KBM-7 (cell line): ENCODE measurements at regions not wholly inside any gene's neighbourhood (a gene's known extent, or its start where the extent isn't known, plus 50 kb on each side); places are given as distances from the start of the nearest gene placed in this dataset.

Experiments used
- DNase-seq: peaks from one replicate; pipeline ENCODE4 v3.0.0-alpha.2; 2015
- in situ Hi-C: fragments of 300-500 bp; cut with MboI; formaldehyde crosslinking; loops from 2 replicates; pipeline ENCODE4 v1.14.3; 2020; ENCODE audit warnings: low sequenced_read_pairs, low pct_unique_long_range_greater_than_20kb, mixed read lengths

DNA sequence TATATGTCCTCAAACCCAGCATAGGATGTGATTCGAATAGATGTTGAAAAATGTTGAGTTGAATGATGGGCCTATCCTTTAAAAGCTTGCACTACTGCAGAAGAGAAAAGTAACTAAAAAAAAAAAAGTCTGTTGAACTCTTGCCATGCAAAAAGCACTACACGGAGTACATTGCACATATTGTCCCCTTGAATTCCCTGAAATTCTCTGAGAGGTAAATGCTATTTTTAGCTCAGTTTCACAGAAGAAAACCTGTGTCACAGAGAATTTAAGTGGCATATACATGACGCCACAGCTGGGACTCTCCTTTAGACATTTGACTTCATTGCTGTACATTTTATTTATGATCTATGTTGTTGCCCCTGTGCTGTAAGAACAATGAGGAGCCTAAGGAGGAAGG is 583.8 kb downstream of the SOX6 start:
- in situ Hi-C loops: no loop called here
- no peak for DNase-seq

DNA sequence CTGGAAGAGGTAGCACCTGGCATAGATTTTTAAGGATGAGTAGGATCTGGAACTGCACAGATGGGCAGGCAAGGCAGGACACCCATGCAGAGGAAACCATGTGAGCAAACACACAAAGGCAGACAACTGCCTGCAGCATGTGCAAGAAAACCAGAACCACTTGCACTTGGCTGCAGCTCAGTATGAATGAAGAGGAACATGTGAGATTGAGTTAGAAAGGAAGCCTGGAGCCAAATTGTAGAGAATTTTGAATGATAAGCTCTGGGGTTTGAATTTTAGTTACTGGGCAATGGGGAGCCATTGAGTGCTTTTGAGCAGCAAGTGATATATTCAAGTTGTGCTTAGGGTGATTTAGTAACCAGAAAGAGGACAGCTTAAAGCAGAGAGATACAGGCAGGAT is 583.4 kb downstream of the SOX6 start:
- in situ Hi-C loops: no loop called here
- DNase-seq: no peak

DNA sequence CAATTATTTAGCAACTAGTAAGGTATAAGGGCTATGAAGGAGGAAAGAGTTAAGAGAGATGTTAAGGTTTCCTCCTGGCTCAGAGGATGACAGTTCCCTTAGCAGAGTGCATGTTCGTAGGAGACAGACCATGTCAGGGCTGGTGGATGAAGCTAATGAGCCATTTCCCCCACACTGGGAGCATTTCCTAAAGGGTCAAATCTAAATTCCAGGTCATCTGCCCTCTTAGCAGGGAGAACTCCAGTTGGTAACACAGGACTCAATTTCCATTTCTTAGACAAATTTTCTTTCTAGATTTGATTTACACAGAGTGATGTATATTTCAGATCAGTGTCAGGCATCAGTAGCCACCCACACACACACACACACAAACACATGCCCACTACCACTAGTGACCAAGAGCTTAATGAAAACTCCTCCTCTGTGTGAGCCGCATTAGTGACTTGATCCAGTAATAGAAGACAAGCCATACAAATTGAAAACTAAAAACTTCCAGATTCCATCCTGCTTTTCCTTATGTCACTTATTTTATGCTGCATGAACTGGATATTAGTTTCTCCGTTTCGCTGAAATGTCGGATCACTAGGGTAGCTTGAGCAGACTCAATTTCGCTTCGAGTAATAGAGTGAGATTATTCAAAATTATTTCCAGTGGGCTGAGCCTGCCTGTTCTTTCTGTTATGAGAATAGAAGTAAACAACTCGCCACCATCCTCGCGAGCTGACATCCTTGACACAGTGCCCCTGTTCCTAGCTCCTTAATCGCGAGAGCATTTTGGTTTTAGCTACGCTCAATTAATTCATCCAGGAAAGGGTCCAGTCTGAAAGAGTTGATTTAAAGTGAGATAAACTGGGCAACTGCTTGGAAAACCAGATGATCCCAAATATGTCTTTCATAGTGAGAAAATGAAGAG is 582.6 kb downstream of the SOX6 start:
- DNase-seq: no peak
- in situ Hi-C loops: no loop called here

DNA sequence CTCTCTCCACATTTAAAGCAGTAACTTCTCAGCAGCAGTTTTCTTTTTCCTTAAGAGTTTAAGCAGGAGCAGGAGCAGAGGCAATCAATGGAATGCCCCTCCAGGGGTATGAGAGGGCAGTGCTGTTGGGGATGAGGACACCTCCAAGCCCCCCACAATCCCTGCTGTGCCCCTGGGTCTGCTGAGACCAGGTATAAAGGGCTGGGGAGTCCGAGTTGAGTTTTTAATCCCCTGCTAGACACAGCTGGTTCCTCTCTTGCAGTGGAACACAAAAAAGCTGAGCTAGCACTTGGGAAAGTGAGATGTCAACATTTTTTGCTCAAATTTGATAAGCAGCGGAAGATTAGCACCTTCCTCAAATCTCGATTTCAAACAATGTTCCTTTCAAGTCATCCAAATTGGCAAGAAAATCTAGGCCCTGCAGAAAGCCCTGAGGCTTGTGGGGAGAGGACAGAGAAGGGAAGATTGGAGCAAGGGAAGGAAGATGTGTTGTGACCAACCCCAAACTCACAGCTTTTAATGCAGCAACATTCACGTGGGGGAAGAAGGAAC is 581.9 kb downstream of the SOX6 start:
- no peak for DNase-seq
- in situ Hi-C loops: no loop called here

DNA sequence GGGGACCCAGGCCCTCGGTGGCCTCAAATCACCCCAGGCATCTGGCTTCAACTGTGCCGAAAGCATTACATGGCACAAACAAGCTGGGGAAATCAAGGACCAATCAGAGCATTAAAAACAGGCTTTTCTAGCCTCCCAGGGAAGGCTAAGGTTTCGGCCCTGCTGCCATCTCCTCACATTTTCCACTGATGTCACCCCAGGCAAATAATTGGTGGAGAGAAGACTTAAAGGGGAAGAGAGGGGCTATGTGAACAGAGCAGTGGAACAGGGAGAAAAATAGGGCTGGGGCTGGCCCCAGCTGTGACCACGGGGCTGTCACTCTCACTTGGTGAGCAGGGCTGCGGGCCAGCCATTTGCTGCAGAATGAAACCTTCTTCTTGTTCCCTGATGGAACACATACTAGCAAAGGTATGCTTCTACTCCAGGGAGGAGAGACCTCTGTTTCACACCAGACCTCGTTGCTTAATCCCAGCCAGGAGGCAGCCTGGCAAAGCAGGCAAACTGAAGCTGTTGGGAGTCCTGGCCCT is 581.3 kb downstream of the SOX6 start:
- in situ Hi-C loops: no loop called here
- DNase-seq: no peak

DNA sequence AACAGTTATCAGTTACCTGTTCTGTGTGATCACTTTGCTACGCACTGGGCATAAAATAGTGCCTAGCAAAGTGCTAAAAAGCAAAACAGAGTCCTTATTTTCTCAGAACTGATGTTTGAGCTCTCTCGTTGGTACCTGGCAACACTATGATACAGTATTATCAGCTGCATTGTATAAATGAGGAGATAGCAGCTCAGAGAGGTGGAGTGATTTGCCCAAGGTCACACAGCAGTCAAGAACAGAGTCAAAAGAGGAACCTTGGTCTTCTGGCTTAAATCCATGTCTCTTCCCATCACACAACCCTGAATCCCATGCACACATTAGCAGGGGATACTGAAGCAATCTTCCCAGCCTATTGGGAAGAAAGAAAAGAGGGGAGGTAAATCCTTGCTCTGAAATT is 580.5 kb downstream of the SOX6 start:
- in situ Hi-C loops: no loop called here
- no peak for DNase-seq

DNA sequence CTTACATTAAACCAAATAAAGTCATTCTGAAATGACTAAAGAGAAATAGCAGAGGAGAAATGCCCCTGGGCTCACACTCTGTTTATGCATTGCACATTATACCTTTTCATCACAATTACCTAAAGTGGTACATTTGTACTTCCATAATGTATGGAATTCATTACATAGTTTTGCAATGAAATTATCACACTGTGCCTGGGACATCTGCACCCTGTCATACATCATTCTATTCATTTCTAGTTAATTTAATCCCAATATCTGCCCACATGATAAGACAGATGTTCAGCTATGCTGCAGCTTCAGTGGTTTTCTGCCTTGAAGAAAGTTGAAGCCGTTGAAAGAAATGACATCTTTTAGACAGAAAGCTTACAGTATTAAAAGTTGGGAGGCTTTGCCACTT is 580.0 kb downstream of the SOX6 start:
- in situ Hi-C loops: no loop called here
- DNase-seq: no peak

DNA sequence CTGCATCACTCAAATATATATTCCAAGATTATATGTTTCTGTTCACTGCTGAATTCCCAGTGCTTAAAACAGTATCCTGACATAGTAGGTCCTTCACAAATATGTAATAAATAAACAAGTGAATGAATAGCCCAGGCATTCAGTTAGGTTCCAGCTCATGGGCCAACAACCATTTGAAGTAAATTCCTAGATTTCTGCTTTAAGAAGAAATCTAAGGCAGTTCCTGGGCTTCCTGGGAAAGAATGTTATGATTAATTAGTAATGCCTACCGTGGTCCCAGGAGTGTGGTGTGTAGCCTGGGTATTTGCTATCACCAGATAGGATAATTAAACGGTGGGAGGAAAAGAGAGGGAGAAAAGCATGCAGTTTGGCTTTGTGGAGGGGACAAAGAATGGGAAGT is 576.8 kb downstream of the SOX6 start:
- no peak for DNase-seq
- in situ Hi-C loops: no loop called here

DNA sequence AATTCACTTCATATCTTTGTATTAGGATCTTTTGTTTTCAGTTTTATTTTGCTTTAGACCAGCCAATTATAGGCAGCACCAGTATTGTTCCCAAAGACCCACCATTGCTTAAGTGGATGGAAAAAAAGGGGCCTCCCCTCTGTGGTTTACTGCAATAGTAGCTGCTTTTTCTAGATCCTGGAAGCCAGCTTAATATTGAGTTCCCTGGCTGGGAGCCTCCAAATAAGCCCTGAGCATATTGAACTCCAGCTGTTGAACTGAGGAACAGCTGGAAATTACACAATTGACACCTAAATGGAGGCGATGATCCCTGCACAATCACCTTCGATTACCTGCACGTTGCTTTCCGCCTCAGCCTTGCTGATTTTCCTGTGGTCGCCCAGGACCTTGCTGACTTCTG is 576.0 kb downstream of the SOX6 start:
- no peak for DNase-seq

DNA sequence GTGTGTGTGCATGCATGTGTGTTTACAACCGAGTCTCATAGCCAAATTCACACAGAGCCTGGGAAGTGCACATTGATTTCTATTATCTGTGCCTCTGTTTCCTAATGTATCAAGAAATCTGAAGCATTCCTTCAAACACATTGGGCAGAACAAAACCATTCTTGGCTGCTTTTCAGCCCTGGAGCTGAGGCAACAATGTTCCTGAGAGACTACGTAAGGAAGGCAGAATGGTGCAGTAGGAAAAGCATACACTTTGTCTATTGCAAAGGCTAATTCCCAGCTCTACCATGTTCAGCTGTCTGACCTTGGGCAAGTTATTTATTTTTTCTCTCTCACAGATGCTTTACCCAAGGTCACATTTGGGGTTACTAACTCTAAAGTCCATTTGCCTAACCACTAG is 575.5 kb downstream of the SOX6 start:
- in situ Hi-C loops: no loop called here
- DNase-seq: no peak

More for the DNA sequence above, 576.0 kb downstream of the SOX6 start:
- in situ Hi-C loops: no loop called here

DNA sequence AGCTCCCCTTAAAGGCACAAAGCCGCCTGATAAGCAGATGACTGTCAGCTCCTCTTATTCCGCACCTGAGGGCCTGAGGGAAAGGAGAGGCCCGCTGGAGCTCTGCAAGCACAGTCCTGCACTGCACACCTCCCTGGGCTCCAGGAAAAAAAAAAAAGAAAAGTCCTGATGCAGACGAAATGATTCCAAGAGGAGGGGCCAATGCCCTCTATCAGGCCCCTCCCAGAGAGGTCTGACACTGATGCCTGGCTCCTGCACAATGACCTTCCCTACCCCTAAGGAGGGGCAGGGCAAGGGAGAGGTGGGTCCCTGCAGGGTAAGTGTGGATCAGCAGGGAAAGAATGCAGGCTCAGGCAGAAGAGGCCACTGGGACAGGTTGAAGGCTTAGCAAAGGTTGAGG is 572.7 kb downstream of the SOX6 start:
- DNase-seq: no peak
- in situ Hi-C loops: no loop called here

DNA sequence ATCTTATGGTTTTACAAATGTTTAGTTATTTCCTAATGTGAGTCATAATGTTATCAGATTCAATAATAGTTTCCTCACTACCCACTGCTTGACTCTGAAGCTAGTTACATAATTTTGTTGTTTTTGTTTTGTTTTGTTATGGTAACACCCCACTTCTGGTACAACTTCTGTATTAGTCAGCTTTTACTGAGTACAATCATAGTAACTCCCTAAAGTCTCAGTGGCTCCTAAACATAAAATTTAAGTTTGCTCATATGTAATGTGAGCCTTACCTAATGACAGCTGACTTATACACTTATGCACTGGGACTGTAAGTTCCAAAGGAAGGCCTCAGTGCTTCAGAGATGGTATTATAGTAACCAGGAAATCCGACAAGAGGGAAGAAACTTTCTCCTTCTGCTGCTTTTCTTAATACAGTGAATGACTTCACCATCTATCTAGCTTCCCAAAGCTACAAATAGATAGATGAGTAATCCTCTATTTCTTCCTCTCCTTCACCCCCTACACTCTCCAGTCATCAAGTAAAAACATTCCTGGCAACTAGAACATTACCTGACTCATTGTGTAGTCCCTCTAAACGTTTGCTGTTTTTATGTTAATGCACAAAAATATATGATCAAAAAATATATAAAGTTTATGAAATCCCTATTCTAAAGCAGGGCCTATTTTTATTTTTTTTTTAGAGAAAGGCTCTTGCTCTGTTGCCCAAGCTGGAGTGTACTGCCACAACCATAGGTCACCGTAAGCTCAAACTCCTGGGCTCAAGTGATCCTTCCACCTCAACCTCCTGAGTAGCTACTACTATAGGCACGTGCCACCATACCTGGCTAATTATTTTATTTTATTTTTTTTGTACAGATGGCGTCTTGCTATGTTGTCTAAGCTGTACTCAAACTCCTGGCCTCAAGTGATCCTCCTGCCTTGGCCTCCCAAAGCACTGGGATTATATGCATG is 563.0 kb downstream of the SOX6 start:
- DNase-seq: no peak
- in situ Hi-C loops: no loop called here

DNA sequence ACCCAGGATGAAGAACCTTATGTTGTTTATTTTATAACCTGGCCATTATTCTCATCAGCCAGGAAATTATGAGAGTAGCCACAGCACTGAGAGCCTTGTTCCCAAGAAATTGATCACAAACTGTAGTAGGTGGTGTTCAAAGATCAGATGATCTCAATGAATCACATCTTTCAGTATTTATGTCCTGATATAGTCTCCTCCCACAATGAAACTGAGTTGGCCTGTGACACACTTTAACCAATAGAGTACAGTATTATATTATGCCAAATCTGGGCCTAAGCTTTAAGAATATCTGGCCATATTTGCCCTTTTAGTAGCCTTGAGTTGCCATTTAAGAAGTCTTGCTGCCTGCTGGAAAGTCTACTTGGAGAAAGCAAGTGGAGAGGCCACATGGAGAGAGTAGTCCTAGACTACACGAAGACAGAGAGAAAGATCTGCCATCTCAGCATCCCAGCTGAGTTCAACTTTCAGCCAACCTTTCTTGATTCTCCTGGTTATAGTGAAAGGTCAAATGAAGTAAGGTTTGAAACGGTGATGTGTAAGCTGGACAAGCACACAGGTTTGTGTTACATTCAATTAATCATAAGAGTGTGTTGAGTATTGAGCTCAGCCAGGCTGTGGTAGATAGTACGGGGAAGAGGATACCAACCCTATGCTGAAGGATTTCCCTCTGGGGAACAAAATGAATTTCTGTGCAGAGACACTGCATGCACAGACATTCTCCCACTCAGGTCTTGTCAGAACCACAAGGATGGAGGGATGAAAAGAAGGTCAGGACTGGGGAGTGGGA is 561.8 kb downstream of the SOX6 start:
- in situ Hi-C loops: no loop called here
- no peak for DNase-seq

DNA sequence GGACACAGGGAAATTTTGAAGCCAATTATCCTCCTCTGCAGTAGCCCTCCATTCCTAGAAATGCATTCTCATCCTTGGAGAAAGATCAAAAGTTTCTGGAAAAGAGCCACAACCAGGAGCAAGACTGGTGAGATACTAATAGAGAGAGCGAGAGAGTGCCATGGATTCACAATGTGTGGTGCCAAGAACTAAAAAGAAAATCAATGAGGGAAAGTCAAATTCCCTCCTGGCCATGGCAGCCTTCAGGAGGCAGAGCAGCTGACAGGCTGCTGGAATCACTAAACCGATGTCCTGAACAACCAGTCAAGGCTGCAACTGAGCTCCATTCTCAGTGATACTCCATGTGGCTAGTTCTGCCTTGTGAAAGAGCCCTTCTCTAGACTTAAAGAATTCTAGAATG is 561.0 kb downstream of the SOX6 start:
- in situ Hi-C loops: no loop called here
- no peak for DNase-seq

DNA sequence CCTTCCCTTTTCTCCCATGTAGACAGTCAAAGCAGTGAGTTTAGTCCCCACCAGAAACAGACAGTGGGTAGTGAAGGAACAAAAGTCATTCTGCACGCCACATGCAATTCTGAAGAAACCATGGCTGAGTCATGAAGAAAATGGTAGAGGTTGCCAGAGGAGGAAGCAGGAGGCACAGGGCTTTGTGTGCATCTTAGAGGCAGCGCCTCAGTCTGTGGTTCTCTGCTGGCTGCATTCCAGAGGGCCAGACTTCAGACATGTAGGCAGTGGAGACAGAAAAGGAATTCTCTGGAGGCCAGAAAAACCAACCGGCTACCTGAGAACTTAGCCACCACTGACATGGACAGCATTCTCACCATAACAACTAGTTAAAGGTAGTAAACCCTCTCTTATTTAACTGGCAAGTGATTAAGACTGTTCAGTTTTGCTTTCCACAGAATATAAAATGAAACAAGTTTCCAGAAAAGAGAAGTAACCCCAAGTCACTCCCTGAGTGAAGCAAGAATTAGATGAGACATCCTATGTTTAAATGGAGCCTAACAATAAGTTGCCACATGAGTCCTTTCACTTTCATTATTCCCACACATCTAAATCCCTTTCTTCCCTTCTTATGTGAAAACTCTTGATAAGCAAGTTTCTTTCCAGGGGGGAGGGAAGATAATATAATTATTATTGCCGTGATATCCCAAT is 556.1 kb downstream of the SOX6 start:
- in situ Hi-C loops: no loop called here
- DNase-seq: peak; percentile 49

DNA sequence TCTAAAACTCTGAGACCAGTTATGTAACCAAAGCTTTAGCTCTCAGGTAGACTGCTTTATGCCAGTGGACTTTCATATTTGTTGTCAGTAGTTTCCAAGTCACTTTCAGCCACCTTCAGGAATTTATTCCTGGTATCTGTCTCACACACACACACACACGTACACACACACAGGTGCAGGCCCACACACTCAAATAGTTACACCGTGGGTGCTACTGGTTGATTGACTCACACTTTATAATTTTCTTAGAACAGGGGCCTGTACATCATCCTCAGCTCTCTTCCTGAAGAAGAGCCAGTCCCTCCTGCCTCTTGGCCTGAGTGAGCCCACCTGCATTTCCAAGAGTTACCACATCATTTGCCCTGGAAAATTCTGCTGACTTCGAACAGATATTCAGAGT is 555.2 kb downstream of the SOX6 start:
- no peak for DNase-seq
- in situ Hi-C loops: no loop called here

DNA sequence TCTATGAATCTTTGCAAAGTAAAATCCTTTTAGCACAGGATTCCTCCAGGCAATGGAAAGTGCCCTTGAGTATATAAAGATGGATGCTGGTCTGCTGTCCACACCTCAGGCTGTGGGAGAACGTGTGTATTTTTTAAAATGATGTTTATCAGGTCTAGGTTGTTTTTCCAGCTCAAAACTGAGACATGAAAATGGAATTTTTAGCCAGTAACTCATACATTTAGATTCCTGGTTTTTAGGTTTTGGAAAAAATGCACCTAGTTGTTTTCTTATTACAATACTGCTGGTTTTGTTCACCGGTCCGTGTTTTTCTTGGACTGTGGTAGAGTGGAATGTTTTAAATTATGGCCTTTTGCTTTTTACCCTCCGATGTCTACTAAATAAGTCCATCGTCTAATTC is 554.7 kb downstream of the SOX6 start:
- DNase-seq: no peak
- in situ Hi-C loops: no loop called here

DNA sequence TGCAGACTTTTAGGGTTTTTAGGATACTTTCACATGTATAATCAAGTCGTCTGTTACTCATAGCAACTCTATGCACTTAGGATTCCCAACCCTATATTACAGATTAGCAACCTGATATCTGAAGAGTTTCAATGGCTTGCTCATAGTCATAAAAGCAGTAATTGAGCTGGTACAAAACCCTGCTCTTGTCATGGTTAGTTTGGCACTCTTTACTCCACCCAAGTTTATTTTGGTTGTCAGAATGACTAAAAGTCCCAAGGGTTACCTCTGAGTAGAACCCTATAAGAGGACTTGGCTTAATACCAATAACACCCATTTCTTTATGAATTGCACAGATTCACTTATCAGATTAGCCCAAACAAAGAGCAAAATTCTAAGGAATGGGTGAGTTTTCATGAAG is 550.6 kb downstream of the SOX6 start:
- no peak for DNase-seq

More for the DNA sequence above, 550.6 kb downstream of the SOX6 start:
- in situ Hi-C loops: no loop called here
